Prostate gland (tissue), 2 donors: ENCODE measurements at regions not wholly inside any gene's neighbourhood (a gene's known extent, or its start where the extent isn't known, plus 50 kb on each side); places are given as distances from the start of the nearest gene placed in this dataset.

Experiments used
- DNase-seq: peaks from one replicate; pipeline ENCODE4 v3.0.0-alpha.2; 2019; ENCODE audit warnings: low spot score
- H3K27ac ChIP-seq, 2 donors: fragments of 200-600 bp; sonication (generic); 2 replicates each; pipeline ENCODE4 v1.5.1; 2017 to 2019
- H3K27me3 ChIP-seq: fragments of 200-600 bp; sonication (generic); replicated peaks from 2 replicates; pipeline ENCODE4 v1.5.1; 2019; ENCODE audit not compliant: insufficient read depth
- H3K36me3 ChIP-seq, 2 donors: fragments of 200-600 bp; sonication (generic); 1 replicate in 1 of 2; 2 replicates in 1 of 2; pipeline versions ENCODE4 v1.5.1 to v1.8.1; 2017 to 2019
- H3K4me1 ChIP-seq: fragments of 200-600 bp; sonication (generic); replicated peaks from 2 replicates; pipeline ENCODE4 v1.5.1; 2019
- H3K4me3 ChIP-seq, 2 donors: fragments of 200-600 bp; sonication (generic); 2 replicates each; pipeline ENCODE4 v1.5.1; 2017 to 2019
- H3K9me3 ChIP-seq: fragments of 200-600 bp; sonication (generic); 2 replicates; pipeline ENCODE4 v1.5.1; 2017
- POLR2A ChIP-seq: fragments of 450-650 bp; IDR thresholded peaks from one replicate; pipeline ENCODE4 v1.6.1; 2016; ENCODE audit warnings: antibody characterized with exemption, mild to moderate bottlenecking
- POLR2AphosphoS5 ChIP-seq: sonication (generic); formaldehyde crosslinking; IDR thresholded peaks from one replicate; pipeline ENCODE4 v1.6.1; 2017; ENCODE audit warnings: antibody characterized with exemption
- WGBS: methylation state at CpG from one replicate; pipeline ENCODE4 v1.1.5; 2018; 5-methylcytosine and 5-hydroxymethylcytosine counted together
- intact Hi-C: fragments of 100-400 bp; cut with DNase I; formaldehyde crosslinking; loops from one replicate; pipeline ENCODE4 v1.14.2; 2022
- TF ChIP-seq, protein P1 (sequence below), 4 experiments: fragments of 200-600 bp in 2 of 4; fragments of 450-650 bp in 2 of 4; sonication (generic) in 2 of 4; IDR thresholded peaks; 1 replicate in 3 of 4; 2 replicates in 1 of 4; pipeline ENCODE4 v1.5.1; 2016 to 2019; ENCODE audit warnings: antibody characterized with exemption in 4 of 4, mild to moderate bottlenecking in 2 of 4, moderate library complexity in 2 of 4

- no peaks in the 10 kb centered on the region for H3K9me3 ChIP-seq
- H3K4me3 ChIP-seq, result no peak overlapping the region
- H3K27ac ChIP-seq, result no peak overlapping the region
- intact Hi-C loops, result no loop called here
- no peaks in the 10 kb centered on the region for H3K4me1 ChIP-seq
- no peak for DNase-seq
- H3K27me3 ChIP-seq, result no peaks in the 10 kb centered on the region
- TF ChIP-seq, protein P1, sequence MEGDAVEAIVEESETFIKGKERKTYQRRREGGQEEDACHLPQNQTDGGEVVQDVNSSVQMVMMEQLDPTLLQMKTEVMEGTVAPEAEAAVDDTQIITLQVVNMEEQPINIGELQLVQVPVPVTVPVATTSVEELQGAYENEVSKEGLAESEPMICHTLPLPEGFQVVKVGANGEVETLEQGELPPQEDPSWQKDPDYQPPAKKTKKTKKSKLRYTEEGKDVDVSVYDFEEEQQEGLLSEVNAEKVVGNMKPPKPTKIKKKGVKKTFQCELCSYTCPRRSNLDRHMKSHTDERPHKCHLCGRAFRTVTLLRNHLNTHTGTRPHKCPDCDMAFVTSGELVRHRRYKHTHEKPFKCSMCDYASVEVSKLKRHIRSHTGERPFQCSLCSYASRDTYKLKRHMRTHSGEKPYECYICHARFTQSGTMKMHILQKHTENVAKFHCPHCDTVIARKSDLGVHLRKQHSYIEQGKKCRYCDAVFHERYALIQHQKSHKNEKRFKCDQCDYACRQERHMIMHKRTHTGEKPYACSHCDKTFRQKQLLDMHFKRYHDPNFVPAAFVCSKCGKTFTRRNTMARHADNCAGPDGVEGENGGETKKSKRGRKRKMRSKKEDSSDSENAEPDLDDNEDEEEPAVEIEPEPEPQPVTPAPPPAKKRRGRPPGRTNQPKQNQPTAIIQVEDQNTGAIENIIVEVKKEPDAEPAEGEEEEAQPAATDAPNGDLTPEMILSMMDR (IDR thresholded peaks at IDR 0.05), result no peak
- no peak for TF ChIP-seq POLR2A
- TF ChIP-seq POLR2AphosphoS5, result no peak
- H3K36me3 ChIP-seq, result no peaks in the 10 kb centered on the region
These were observed 860.4 kb upstream of the FBXO33 start for GRCh38 chr14:40292664-40293063.

GRCh38 chr14:40282196-40282595 lies 850.0 kb upstream of the FBXO33 start:
- WGBS, result 81% methylated on average over 1 of the region's 1 CpG

GRCh38 chr14:40280652-40281051 lies 848.4 kb upstream of the FBXO33 start:
- no peaks in the 10 kb centered on the region for H3K9me3 ChIP-seq
- TF ChIP-seq, protein P1 (IDR thresholded peaks at IDR 0.05), result no peak
- TF ChIP-seq POLR2AphosphoS5, result no peak
- no peak for TF ChIP-seq POLR2A
- intact Hi-C loops, result no loop called here
- WGBS, result 79% methylated on average over 4 of the region's 4 CpGs
- H3K27me3 ChIP-seq, result no peaks in the 10 kb centered on the region
- no peaks in the 10 kb centered on the region for H3K4me1 ChIP-seq
- no peak overlapping the region for H3K4me3 ChIP-seq
- no peak overlapping the region for H3K27ac ChIP-seq
- DNase-seq, result no peak
- no peaks in the 10 kb centered on the region for H3K36me3 ChIP-seq

More at GRCh38 chr14:40282196-40282595, 850.0 kb upstream of the FBXO33 start:
- no peaks in the 10 kb centered on the region for H3K36me3 ChIP-seq
- no peak for DNase-seq
- H3K4me1 ChIP-seq, result no peaks in the 10 kb centered on the region
- H3K27me3 ChIP-seq, result no peaks in the 10 kb centered on the region
- no peaks in the 10 kb centered on the region for H3K9me3 ChIP-seq
- no peak overlapping the region for H3K27ac ChIP-seq
- no peak overlapping the region for H3K4me3 ChIP-seq
- intact Hi-C loops, result no loop called here
- TF ChIP-seq, protein P1 (IDR thresholded peaks at IDR 0.05), result no peak
- no peak for TF ChIP-seq POLR2AphosphoS5
- TF ChIP-seq POLR2A, result no peak

GRCh38 chr14:40273417-40273816 lies 841.2 kb upstream of the FBXO33 start:
- TF ChIP-seq, protein P1 (IDR thresholded peaks at IDR 0.05), result no peak
- TF ChIP-seq POLR2A, result no peak
- H3K27ac ChIP-seq, result no peak overlapping the region
- H3K27me3 ChIP-seq, result no peaks in the 10 kb centered on the region
- no peaks in the 10 kb centered on the region for H3K4me1 ChIP-seq
- no peak overlapping the region for H3K4me3 ChIP-seq
- intact Hi-C loops, result no loop called here
- 93% methylated on average over 4 of the region's 4 CpGs for WGBS
- no peaks in the 10 kb centered on the region for H3K36me3 ChIP-seq
- DNase-seq, result no peak
- no peaks in the 10 kb centered on the region for H3K9me3 ChIP-seq

DNA sequence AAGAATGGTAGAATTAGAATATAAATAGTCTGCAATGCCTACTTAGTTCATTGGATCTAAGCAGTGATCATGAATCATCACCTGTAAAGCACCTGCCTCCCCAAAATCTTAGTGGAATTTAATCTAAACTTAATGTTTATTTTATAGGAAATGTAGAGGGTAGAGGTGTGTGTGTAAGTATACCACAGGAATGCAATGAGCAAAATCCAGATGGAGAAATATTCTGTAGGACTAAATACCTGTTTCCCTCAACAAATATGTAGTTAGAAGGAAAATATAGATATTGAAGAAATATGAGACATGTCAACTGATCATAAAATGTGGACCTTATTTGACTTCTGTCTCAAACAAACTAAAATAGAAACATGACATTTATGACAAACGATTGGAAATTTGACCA lies 839.2 kb upstream of the FBXO33 start:
- Histone ChIP-seq H3K9me3 (no peaks in the 10 kb centered on the region), H3K27ac (no peak overlapping the region), H3K4me3 (no peak overlapping the region), H3K36me3 (no peaks in the 10 kb centered on the region), H3K27me3 (no peaks in the 10 kb centered on the region), H3K4me1 (no peaks in the 10 kb centered on the region)
- WGBS, result 97% methylated on average over 1 of the region's 1 CpG
- no peak for TF ChIP-seq POLR2A
- TF ChIP-seq POLR2AphosphoS5, result no peak
- TF ChIP-seq, protein P1 (IDR thresholded peaks at IDR 0.05), result no peak
- no peak for DNase-seq
- intact Hi-C loops, result no loop called here
